ENCODE measurements at regions not wholly inside any gene's neighbourhood (a gene's known extent, or its start where the extent isn't known, plus 50 kb on each side); places are given as distances from the start of the nearest gene placed in this dataset.

- DNase-seq = no peak
Observed at GRCh38 chr6:113556775-113557174, 300.4 kb upstream of the MARCKS start.

GRCh38 chr6:113558431-113558830 is 298.7 kb upstream of the MARCKS start:
- DNase-seq = no peak

GRCh38 chr6:113558966-113559365 is 298.2 kb upstream of the MARCKS start:
- DNase-seq = no peak

GRCh38 chr6:113560376-113560775 is 296.8 kb upstream of the MARCKS start:
- no peak for DNase-seq

GRCh38 chr6:113560908-113561307 is 296.2 kb upstream of the MARCKS start:
- DNase-seq = no peak

- DNase-seq = no peak
Observed at GRCh38 chr6:113562248-113562647, 294.9 kb upstream of the MARCKS start.

GRCh38 chr6:113564371-113565171 is 292.6 kb upstream of the MARCKS start:
- DNase-seq = no peak

- no peak for DNase-seq
Observed at GRCh38 chr6:113565306-113565705, 291.8 kb upstream of the MARCKS start.

- DNase-seq = no peak
Observed at GRCh38 chr6:113570161-113570560, 287.0 kb upstream of the MARCKS start.

- DNase-seq = no peak
Observed at GRCh38 chr6:113570641-113571040, 286.5 kb upstream of the MARCKS start.

- no peak for DNase-seq
Observed at GRCh38 chr6:113574147-113574546, 283.0 kb upstream of the MARCKS start.

GRCh38 chr6:113576310-113576709 is 280.8 kb upstream of the MARCKS start:
- DNase-seq = no peak

GRCh38 chr6:113578691-113579090 is 278.5 kb upstream of the MARCKS start:
- no peak for DNase-seq

GRCh38 chr6:113584767-113585166 is 272.4 kb upstream of the MARCKS start:
- DNase-seq = no peak

GRCh38 chr6:113585246-113585645 is 271.9 kb upstream of the MARCKS start:
- no peak for DNase-seq

- no peak for DNase-seq
Observed at GRCh38 chr6:113586413-113587077, 270.6 kb upstream of the MARCKS start.

- DNase-seq = no peak
Observed at GRCh38 chr6:113587078-113587699, 270.0 kb upstream of the MARCKS start.

GRCh38 chr6:113588646-113589045 is 268.5 kb upstream of the MARCKS start:
- no peak for DNase-seq

- DNase-seq = no peak
Observed at GRCh38 chr6:113591896-113592827, 265.0 kb upstream of the MARCKS start.

- no peak for DNase-seq
Observed at GRCh38 chr6:113594726-113595125, 262.4 kb upstream of the MARCKS start.

GRCh38 chr6:113595911-113596376 is 261.2 kb upstream of the MARCKS start:
- no peak for DNase-seq

GRCh38 chr6:113596387-113597230 is 260.5 kb upstream of the MARCKS start:
- DNase-seq = no peak
